GM18511 (cell line): ENCODE measurements at regions not wholly inside any gene's neighbourhood (a gene's known extent, or its start where the extent isn't known, plus 50 kb on each side); places are given as distances from the start of the nearest gene placed in this dataset.
"Not testable (repeated sequence)": the region's sequence is repeated elsewhere in the genome, so short reads cannot be mapped to it uniquely, and the experiment has no call there.

Source experiments
- ATAC-seq: cut with Tn5 transposase; IDR thresholded peaks from one replicate; pipeline ENCODE4 v1.9.1; 2021; ENCODE audit warnings: mild to moderate bottlenecking, moderate library complexity; ENCODE audit not compliant: unreplicated experiment

DNA sequence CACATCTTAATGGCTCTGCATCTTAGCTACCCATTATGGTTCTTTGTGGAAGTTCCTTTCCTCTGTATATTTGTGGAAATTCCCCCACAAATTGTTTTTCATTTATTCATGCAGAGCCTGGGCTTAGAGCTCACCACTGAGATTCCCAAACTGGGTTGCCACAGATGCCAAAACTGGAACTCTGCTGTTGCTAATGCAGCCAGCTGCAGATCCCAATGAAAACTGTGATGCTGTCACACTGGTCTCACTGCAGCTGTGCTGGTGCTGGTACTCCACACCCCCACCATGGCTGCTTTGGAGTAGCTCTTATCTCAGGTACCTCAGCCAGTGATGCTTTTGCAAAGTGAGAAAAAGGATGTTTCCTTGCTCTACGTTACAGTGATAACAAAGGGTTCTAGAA lies 87.7 kb downstream of the DCK start:
- no peak for ATAC-seq

DNA sequence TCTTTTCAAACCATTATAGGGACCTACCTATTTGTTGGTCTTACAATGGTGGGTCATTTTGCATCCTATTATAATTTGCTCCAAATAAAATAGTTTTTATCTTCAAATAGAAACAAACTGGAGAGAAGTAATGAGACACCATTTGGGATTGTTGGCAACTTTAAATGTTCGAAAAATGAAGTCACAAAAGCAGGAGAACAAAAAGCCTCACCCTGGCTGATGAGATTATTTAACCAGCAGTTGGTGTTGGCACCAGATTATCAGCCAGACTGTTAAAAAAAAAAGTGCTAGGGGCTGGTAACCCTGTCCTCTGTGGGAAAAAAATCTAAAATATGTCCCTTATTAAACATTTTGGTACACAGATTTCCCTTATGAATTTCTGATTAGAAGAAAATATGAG lies 100.3 kb downstream of the DCK start:
- no peak for ATAC-seq

DNA sequence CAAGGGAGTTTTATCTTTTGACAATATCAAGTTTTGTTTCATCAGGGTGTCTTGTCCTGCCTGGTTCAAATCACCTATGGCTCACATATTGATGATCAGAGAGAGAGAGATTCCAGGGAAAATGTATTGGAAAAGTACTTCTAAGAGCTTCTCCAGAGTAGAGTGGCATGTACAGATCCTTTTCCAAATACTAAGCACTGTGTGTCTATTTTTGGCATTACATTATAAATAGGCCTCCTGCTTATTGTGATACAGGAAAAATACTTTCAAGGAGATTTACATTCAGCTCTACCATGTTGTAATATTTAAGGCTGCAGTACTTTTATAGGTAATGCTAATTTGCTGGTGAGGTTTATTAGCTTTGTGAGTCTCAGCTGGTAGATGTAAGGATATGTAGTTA lies 100.8 kb downstream of the DCK start:
- no peak for ATAC-seq

DNA sequence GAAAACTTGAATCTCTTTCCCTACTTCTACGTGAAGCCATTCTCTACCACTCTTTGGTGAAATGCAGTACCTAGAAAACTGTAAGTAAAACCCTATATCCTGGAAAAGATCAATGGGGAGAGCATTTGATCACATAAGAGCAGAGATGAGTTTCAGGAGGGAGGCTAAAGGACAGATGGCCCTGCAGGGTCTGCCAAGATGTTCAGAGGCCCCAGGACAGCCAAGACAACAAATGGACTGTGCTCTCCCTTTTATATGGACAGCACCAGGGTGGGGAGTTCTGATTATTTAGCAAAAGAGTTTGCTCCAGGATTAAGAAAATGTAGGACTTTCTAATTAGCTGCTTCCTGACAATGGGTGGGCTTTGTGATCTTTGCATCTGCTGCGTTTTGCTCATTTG lies 101.7 kb downstream of the DCK start:
- ATAC-seq, result no peak

DNA sequence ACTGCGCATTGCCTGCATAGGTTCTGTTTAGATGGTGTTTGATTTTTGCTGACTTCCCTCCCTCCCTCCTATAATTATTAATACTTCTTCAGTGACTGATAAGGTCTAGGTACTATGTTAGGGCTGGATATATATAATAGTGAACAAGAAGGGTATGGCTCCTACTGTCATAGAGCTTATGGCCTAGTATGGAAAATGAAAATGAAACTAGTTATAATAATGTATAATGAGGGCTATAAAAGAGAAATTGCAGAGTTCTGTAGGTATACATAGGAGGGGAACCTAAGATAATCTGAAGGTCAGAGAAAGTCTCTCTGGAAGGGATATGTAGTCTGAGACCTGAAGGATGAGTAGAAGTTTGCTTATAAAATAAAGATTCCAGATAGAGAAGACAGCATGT lies 102.1 kb downstream of the DCK start:
- no peak for ATAC-seq

DNA sequence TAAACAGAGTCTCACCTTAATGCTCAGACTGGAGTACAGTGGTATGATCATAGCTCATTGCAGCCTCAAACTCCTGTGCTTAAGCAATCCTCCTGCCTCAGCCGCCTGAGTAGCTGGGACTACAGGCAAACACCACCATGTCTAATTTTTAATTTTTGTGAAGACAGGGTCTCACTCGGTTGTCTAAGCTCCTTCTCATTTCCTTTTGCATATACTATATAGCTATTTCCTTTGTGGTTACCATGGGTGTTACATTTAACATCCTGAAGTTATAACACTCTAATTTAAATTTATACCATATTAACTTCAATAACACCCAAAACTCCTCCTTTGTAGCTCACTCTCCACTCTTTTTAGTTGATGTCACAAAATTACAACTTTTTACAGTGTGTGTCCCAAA lies 114.3 kb downstream of the DCK start:
- ATAC-seq, result no peak

DNA sequence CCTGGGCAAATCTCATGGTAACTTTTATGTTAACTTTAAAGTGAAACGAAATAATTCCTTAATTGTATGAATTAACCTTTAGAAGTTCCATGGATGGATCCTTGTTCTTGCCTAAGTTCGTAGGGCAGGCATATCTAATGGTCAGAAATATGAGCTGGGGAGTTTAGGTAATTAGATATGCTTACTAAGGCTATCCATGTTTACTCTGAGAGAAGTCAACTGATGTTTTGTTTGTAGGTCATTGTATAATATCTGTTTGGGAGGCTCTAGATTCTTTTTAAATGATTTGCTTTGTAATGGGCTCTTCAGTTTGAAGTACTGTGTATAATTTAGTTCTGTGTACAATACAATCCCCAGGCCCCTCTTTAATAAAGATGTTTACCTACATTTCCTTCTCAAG lies 117.0 kb downstream of the DCK start:
- ATAC-seq, result no peak

DNA sequence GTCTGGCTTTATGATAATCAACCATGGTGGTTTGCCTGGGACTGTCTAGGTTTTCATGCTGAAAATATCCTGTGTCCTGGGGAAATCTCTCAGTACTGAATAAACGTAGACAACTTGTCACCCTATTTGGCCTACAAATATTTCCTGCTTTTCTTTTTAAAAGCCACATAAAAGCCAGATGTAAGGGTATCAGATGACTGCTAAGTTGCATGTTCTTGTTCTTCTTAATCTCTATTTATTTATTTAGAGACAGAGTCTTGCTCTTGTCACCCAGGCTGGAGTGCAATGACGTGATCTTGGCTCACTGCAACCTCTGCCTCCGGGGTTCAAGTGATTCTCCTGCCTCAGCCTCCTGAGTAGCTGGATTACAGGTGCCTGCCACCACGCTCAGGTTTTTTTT lies 117.7 kb downstream of the DCK start:
- ATAC-seq, result not testable (repeated sequence)

DNA sequence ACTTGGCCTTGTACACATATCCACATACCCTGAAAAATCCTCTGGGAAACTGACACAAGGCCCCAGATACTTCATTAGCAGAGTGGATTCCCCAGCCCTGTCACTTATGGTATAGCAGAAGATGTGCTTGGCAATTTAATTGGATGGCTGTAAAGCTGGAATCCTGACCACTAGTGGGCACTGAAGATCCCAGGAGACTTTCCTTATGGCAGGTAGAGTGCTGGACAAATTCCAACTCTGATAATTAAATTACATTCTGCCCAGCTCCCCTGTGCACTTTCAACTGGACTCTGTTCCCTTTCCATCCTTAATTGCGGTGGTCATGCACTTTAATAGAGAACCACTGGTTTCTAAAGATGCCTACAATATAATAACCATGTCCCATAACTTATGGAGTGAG lies 119.8 kb downstream of the DCK start:
- no peak for ATAC-seq

DNA sequence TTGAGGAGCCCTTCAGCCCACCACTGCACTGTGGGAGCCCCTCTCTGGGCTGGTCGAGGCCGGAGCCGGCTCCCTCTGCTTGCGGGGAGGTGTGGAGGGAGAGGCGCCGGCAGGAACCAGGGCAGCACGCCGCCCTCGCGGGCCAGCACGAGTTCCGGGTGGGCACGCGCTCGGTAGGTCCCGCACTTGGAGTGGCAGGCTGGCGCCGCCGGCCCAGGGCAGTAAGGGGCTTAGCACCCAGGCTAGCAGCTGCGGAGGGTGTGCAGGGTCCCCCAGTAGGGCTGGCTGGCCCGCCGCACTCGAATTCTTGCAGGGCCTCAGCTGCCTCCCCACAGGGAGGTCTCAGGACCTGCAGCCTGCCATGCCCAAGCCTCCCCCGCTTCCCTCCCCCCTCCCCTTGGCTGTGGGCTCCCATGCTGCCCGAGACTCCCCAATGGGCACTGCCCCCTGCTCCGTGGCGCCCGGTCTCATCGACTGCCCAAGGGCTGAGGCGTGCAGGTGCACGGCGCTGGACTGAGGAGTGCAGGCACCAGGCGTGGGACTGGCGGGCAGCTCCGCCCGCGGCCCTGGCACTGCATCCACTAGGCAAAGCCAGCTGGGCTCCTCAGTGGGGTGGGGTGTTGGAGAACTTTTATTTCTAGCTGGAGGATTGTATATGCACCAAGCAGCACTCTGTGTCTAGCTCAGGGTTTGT lies 127.5 kb downstream of the DCK start:
- no peak for ATAC-seq

DNA sequence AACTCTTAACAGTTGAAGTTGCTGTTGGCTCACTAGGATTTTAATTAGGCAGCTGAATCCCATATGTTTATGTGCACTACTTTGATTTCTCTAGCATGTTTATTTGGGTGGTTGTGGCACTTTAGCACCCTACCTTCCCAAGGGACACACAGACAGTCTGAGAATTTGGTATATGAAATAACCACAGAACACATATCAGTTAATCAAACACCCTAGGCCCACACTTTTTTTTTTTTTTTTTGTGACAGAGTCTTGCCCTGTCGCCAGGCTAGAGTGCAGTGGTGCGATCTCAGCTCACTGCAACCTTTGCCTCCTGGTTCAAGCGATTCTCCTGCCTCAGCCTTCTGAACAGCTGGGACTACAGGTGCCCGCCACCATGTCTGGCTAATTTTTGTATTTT lies 130.5 kb downstream of the DCK start:
- no peak for ATAC-seq

DNA sequence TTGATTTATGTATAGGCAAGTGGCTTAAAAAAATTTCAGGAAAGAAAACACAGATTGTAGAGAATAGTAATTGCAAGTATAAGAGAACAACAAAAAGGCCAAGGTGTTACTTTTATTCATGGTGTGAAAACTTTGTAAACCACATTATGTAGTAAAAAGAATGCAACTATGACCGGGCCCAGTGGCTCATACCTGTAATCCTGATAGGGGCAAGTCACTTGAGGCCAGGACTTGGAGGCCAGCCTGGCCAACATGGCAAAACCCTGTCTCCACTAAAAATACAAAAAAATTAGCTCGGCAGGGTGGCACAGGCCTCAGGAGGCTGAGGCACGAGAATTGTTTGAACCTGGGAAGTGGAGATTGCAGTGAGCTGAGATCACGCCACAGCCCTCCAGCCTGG lies 131.7 kb downstream of the DCK start:
- ATAC-seq, result no peak

DNA sequence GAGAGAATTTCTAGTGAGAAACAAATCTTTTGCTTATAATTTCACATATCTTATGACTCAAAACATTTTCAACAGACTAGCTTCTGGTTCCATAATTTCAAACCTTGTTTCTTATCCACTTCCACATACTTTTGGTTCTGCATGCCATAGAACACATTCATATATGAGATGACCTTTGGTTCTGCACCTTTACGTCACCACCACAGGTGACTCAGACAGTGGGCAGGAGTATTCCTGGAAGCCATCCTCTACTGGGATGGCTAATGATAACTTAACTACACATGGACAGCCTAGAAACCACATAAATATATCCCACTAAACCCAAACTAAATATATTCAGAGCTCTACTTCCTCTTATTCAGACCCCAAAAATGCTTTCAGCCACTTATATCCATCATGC lies 133.3 kb downstream of the DCK start:
- no peak for ATAC-seq

DNA sequence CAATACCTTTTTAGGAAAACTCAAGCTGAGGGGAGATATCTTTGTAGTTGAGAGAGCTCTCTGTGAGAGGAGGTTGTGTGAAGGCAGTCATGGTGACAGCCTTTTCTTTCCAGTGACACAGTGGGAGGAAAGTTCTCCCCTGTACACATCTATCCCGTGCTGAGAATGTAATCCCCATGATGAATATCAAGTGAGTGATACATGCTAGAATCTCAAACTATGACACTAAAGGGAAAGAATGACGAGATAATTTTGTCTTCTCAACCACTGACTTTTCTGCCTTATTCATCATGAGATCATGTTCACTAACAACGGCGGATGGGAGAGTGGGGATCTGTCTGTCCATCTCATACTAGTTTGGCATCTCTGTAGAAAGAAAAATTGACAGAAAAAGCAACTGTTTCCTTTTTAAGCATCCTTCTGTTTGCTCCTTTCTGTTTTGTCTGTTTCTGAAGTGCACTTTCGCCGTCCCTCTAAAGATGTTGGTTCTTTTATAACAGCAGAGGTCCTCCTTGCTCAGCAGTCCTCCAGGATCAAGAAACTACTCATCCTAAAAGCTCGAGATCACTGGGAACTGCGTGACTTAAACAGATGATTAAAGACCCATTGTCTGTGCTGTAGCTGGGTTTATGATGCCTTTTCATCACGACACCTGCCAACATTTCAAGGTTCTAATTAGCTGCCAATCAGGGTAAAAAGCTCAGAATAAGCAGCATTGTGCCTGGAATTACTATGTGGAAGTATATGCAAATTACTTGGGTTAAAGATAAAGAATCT lies 137.6 kb downstream of the DCK start:
- ATAC-seq, result no peak

DNA sequence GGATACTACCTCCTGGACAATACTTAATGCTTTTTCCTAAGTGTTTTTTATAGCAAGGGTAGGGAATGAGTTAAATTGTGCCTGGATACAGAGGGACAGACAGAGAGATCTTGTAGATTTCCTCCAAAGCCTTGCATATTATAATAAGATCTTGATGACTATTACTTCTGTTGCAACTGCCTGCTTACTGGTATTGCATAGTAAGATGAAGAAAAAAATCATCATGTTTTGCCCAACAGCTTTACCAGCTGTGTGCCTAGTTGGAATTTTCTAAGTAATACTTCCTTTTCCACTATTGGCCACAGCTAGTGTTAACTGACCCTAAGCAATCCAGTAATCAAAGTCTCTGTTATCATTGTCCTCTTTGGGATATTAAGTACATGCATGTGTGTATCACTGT lies 139.0 kb downstream of the DCK start:
- ATAC-seq, result no peak

DNA sequence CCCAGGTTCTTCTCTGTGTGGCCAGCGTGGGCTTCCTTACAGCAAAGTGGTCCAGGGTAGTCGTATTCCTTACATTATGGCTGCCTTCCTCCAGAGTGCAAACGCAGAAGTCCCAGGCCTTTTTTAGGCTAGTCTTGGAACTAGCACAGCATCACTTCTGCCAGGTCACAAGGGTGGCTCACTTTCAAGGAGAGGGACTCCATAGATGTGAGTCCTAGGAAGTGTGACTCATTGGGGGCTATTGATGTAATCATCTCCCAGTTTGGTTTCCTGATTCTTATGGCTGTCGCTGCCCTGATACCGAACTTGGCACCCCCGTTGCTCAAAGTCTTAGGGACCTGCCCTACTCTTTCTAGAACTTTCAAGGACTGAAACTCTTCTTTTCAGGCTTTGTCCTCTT lies 140.0 kb downstream of the DCK start:
- ATAC-seq, result no peak

DNA sequence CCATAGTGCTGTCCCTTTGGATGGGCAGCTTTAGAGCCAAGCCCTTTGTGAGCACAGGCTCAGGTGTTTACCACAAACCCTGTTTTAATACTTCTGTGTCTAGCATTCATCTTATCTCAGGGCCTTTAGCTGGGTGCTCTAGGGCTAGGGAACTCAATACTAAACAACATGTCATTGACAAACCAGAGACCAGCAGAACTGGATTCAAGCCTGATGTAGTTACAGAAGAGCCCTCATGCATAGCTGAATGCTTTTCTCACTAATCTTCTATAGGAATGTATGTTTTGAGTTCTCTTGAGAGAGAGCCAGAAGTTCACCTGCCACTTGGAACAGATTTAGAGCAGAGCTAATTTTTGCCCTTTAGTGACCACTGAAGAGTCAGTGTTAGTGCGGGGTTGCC lies 142.6 kb downstream of the DCK start:
- ATAC-seq, result no peak

DNA sequence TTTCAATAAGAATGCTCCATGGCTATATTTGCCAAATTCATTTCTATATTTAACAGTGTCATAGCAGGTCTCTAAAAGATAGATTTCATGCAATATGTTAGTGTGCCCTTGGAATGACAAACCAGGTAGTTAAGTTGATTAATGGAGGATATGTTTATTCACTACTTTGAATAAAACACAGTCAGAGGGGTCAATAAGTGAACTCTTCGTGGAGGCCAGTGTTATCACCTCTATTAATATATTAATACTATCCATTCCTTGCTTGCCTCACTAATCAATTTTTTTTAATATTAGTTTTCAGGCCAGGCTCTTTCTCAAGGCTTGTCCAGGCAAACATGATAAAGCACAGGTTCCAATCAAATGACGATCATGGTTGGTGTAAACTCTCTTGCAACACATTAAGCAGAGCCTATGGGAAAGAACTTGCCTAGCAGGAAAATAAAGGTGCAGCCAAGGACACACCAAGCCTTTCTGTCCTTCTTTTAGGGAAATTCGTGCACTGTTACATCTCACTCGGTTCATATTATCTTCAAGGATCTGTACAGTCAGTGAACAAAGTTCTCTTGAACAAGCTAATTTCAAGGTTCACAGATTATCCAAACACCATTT lies 144.7 kb downstream of the DCK start:
- no peak for ATAC-seq

DNA sequence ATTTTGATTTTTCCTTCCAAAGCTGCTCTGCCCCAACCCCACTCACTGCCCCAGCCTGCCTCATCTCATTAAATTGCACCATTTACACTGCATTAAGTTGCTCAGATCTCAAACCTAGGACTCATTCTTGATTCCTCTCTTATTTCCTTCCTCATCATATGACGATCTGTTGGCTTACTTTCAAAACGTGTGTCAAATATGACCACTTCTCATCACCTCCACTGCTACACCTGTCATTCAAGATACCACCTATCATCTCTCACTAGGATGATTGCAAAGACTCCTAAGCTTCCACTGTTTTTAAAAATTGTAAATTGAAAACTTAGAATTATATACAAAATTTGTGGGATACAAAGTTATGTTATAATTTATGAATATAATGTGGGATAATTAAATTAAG lies 147.1 kb downstream of the DCK start:
- no peak for ATAC-seq

DNA sequence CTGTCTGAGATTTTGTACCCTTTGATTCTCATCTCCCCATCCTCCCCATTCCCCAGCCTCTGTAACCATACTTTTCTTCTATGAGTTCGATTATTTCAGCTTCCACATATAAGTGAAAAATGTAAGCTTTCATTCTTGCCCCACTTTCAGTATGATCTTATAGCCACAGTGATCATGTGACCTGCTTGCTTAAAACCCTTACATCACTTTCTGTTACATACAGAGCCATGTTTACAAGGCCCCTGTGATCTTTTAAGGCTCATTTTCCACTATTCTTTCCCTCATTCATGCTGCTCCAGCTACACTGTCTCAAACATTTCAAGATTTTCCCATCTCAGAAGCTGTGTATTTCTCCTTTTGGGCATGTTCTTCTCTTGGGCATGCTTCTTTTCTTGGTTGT lies 147.7 kb downstream of the DCK start:
- ATAC-seq, result peak; percentile 75

DNA sequence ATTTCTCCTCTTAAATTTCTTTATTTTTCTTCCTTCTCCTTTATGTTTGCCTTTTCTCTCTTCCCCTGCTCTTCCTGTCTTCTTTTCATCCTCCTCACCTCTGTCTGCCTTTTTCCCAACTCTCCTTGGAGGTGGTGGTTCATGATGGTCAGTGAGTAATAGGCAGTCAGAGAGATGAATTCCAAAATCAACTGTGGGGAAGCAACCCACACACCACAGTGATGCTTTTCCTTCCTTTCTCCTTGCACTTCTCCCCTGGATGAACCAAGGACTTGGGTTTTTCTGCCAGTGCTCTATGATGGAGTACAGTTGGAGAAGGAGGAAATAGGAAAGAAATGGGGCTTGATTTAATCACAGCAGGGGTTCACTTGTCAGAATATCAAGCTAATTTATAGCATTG lies 153.8 kb downstream of the DCK start:
- no peak for ATAC-seq

DNA sequence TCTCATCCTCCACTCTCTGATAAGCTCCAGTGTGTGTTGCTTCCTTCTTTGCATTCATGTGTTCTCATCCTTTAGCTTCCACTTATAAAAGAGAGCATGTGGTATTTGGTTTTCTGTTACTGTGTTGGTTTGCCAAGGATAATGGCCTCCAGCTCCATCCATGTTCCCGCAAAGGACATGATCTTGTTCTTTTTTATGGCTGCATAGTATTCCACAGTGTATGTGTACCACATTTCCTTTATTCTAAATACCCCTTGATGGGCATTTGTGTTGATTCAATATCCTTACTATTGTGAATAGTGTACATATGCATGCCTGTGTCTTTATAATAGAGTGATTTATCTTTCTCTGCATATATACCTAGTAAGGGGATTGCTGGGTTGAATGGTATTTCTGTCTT lies 155.1 kb downstream of the DCK start:
- ATAC-seq, result no peak
